HCT116 (cell line): ENCODE measurements at regions not wholly inside any gene's neighbourhood (a gene's known extent, or its start where the extent isn't known, plus 50 kb on each side); places are given as distances from the start of the nearest gene placed in this dataset.

Source experiments
- CEBPB ChIP-seq: IDR thresholded peaks from 2 replicates; pipeline ENCODE4 v1.6.1; 2012; ENCODE audit warnings: low read depth
- CTCF ChIP-seq, 3 experiments: fragments of 200-600 bp in 1 of 3; sonication (generic) in 1 of 3; IDR thresholded peaks in 2 of 3; conservative IDR thresholded peaks in 1 of 3; 2 replicates each; pipeline ENCODE4 v1.5.1; 2012 to 2017; ENCODE audit warnings: low read depth in 2 of 3, low read length in 2 of 3, antibody characterized with exemption in 1 of 3, borderline replicate concordance in 1 of 3, control low read depth in 1 of 3, mild to moderate bottlenecking in 1 of 3, mixed read lengths in 1 of 3, mixed run types in 1 of 3, moderate library complexity in 1 of 3; ENCODE audit not compliant: insufficient read depth in 1 of 3
- EGR1 ChIP-seq: IDR thresholded peaks from 2 replicates; pipeline ENCODE4 v1.6.1; 2012; ENCODE audit warnings: low read depth
- EZH2 ChIP-seq: fragments of 200-600 bp; sonication (generic); IDR thresholded peaks from 2 replicates; pipeline ENCODE4 v1.6.1; 2017; ENCODE audit warnings: antibody characterized with exemption, mixed run types
- EZH2phosphoT487 ChIP-seq: fragments of 200-600 bp; IDR thresholded peaks from 2 replicates; pipeline ENCODE4 v1.6.1; 2018; ENCODE audit warnings: antibody characterized with exemption, borderline replicate concordance
- POLR2A ChIP-seq: IDR thresholded peaks from 2 replicates; pipeline ENCODE4 v1.7.0; 2011; ENCODE audit warnings: borderline replicate concordance; ENCODE audit not compliant: insufficient read depth, insufficient read length; ENCODE audit errors: extremely low read depth
- POLR2AphosphoS5 ChIP-seq: IDR thresholded peaks from 2 replicates; pipeline ENCODE4 v1.6.1; 2011; ENCODE audit warnings: mild to moderate bottlenecking, low read depth, low read length, moderate library complexity
- RAD21 ChIP-seq: IDR thresholded peaks from 2 replicates; pipeline ENCODE4 v1.6.1; 2012; ENCODE audit warnings: low read depth, mild to moderate bottlenecking
- REST ChIP-seq: IDR thresholded peaks from 2 replicates; pipeline ENCODE4 v1.6.1; 2012; ENCODE audit warnings: low read depth
- SIN3A ChIP-seq: IDR thresholded peaks from 2 replicates; pipeline ENCODE4 v1.6.1; 2012; ENCODE audit warnings: low read depth
- SP1 ChIP-seq: IDR thresholded peaks from 2 replicates; pipeline ENCODE4 v1.6.1; 2012; ENCODE audit warnings: low read depth
- SRF ChIP-seq: IDR thresholded peaks from 2 replicates; pipeline ENCODE4 v1.6.1; 2012; ENCODE audit warnings: low read depth
- ZFX ChIP-seq: fragments of 450-650 bp; IDR thresholded peaks from 2 replicates; pipeline ENCODE4 v1.6.1; 2017

- no peak for TF ChIP-seq SIN3A
- no peak for TF ChIP-seq CTCF (IDR thresholded peaks at IDR 0.05 in 2 of 3, conservative IDR thresholded peaks at IDR 0.05 in 1 of 3; ENCODE audit: borderline replicate concordance in 1 of 3, insufficient read depth in 1 of 3, low read depth in 2 of 3, low read length in 2 of 3)
- TF ChIP-seq RAD21, result no peak
- TF ChIP-seq POLR2A, result no peak
- TF ChIP-seq EGR1, result no peak
- TF ChIP-seq SP1, result no peak
- no peak for TF ChIP-seq ZFX
- no peak for TF ChIP-seq SRF
- no peak for TF ChIP-seq POLR2AphosphoS5
- TF ChIP-seq REST, result no peak
- no peak for TF ChIP-seq EZH2phosphoT487
- TF ChIP-seq EZH2, result no peak
- TF ChIP-seq CEBPB, result no peak
These were observed 233.4 kb downstream of the CD109 start for GRCh38 chr6:73929405-73929804.
